ENCODE measurements at regions not wholly inside any gene's neighbourhood (a gene's known extent, or its start where the extent isn't known, plus 50 kb on each side); places are given as distances from the start of the nearest gene placed in this dataset.
A peak's percentile ranks its signal among the peaks of the same experiment; 100 is the strongest.

DNA sequence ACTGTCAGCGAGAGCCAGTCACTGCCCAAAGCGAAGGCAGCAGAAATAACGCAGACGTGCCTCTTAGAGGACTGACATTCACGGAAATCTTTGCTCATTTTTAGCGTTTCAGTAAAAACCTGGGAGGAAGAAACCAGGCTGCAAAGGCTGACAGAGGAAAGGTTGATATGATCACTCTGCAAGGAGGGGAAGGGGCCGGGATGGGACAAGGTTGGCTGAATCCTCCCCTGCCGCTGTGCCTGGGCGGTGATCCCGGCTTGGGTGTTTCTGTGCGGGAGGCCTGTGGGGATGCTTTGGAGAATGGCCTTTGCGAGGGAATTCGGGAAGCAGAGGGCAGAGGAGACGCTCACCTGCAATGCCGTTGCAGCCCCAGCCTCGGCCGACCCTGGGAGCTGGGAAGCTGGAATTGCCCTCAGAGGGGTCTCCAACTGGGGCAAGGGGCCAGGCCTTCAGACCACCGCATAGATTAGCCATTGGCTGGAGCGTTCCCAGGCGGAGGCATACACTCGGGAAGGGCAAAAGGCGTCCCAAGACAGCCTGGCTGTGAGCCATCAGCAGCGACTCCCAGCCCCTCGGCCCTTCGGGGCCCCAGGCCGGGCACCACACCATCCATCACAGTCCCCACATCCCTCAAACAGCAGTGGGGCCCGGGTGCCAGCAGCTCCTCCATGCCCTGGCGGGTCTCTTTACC, 111.7 kb upstream of the GPC1 start:
- DNase-seq = peak; percentile 44

DNA sequence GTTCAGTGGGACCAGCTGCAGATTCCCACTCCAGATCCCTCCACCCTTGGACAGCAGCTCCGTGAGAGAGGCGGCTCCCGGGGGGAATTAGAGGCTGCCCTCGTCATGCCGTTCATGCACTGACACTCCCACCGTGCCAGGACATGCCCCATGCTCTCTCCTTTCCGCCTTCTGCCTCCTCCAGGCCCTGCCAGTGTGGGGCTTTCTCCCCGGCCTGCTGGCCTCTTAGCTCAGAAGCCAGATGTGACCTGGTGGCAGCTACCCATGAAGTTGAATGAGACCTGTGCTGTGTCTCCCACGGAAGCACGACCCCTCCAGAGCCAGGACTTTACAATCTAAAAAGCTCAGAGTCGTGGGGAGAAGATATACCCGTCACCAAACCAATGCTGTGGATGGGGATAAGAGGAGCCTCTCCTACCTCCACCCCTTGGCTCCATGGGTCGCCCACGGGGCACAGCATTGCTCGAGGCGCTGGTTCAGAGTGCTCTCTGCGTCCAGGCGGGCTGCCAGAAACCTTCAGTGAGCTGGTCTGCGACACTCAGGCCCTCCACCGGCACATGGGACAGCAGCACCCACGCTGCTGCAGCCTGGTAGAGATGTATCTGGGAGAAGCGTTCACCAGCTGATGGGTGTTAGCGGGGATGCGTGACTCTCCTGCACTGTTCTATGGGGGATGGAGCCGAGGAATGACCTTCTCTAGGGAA, 111.0 kb upstream of the GPC1 start:
- peak; percentile 32 for DNase-seq

DNA sequence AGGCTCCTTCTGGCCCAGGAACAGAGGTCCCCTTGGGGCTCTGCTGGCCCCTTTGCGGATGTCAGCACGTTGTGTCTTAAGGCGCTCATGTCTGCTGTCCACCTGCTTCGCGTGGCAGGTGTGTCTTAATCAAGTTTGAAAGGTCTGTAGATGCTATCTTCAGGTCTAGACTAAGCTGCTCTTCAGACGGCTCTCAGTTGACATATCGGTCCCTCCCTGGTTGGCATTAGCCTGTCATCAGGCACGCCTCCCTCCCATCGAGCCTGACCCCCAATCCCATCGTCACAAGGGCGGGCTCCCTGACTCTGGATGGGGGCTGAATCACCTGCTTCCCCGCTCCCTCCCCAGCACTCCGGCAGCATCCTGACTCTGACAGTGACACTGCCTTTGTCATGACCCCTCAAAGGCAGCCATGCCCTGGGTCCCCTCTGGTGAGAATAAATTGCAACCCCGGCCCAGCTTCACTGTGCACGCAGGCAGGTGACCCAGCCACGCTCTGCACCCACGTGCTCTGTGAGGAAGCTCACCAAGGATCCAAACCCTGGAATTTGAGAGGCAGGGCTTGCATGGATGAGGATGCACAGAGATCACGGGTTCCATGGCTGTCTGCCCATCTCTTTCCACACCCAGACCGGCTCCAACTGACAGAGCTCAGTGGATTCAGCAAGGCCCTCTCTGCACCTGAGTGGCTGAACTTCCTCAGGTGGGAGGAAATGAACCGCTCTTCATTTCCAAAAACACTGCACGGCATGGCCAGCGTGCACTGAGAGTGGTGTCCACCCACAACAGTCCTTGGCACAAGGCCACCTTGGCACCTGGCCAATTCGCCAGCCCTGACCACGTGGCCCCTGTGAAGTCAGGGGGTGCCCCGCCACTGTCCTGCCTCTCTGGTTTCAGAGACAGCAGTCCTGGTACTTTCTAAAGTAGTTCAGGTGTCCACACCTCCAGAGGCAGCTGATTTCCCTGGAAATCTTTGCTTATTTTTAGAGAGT, 110.2 kb upstream of the GPC1 start:
- DNase-seq = peak; percentile 39

DNA sequence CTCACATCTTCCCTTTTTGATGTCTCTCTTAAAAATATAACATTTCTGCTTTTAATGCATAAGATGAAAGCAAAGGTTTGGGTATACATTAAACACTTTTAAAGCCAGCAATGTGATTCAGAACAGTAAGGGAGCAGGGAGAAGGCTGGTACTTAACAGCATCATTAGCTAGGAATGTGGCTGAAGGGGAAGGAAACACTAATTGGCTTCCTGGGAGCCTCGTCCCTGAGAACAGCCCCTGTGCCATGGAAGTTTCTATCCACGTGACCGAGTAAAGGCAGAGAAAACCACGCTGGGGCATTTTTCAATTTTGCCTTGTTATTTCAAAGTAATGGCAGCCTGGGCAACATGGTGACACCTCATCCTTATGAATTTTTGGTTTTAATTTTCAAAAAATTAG, 109.2 kb upstream of the GPC1 start:
- peak; percentile 63 for DNase-seq

DNA sequence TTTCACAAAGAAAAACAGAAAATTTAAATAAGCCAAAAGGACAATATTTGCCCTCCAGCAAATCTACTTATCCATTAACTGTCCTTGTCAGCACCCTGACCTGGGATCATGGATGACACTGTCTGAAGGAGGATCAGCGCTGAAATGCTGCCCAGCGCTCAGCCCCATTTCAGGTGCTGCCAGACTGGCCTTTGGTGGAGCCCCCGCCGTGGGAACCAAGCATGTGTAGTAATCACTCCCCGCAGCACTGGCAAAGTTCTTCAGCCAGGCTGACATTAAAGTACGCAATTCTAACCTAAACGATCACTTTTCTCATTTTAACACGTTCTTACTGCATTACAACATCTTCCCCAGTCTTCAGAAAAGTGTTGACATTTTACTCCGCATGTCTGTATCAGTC, 108.6 kb upstream of the GPC1 start:
- DNase-seq = peak; percentile 22

DNA sequence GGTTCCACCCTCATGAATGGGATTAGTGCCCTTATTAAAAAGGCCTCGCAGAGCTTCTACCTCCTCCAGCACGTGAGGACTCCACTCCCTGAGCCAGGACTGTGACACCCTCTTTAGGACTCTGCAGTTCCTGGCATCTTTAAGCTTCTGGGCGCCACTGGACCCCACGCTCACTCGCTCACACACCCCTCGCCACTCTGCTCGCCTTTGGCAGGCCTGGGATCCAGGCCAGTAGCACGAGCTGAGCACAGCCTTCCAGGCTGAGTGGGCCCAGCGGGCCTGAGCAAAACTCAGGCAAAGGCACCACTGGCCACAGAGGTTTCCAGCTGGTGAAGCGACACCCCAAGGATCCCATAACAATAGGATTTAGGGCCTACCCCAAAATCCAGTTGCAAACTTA, 107.9 kb upstream of the GPC1 start:
- DNase-seq = peak; percentile 23

DNA sequence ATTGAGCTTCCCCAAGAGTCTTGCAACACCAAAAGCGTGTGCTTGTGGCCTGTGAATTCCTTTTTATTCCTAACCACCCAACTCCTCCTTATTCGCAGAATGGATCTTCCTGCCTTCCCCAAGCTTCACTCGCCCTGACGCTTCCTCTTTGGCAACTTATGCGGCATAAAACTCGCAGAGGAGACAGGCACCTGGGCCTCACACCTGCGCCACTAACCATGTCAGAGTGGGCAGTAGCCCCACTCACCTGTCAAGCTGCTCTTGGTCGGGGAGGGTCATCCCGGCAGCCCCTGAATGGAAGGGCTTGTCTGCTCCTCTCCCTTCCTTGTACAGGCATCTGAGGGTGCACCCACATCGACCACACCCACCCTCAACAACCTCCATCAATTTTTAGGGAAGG, 106.9 kb upstream of the GPC1 start:
- peak; percentile 42 for DNase-seq

DNA sequence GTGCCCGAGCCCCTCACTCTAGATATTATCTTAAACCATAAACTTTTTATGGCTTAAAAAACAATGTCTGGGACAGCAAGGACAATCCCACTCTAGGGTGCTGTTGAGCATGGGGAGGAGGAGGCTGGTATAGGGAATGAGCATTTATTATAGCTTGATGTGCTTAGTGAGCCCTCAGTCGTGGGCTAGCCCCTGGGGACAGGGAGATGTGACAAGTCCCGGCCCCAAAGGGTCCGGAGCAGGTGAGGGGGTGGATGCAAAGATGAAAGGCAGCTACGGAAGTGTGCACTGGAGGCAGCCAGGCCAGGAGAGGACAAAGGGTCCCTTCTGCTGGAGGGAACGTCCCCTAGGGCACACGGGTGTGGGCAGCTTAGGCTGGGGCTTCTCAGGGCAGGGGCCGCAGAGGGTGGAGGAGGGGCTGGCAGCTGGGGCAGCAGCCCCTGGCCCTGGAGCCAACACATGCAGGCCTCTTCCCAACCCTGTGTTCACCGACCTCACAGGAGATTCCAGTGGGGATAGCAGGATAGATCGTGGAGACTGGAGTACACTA, 106.3 kb upstream of the GPC1 start:
- DNase-seq = peak; percentile 39

DNA sequence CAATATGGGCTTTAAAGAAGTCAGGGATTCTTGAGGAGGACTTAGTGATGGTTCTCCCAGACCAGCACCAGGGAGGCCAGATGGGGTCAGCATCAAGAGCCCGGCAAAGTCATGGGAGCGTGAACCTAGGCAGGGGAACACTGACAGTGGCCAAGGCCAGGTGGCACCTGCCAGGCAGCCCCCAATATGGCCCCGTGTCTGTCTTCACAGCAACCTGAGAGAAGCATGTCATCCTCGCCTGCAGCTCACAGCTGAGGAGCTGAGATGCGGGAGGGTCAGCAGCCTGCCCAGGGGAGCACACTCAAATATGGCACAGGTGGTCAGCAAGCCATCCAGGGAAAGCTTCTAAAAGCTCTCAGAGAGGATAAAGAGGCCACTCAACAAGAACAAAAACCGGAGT, 105.7 kb upstream of the GPC1 start:
- DNase-seq = peak; percentile 17

DNA sequence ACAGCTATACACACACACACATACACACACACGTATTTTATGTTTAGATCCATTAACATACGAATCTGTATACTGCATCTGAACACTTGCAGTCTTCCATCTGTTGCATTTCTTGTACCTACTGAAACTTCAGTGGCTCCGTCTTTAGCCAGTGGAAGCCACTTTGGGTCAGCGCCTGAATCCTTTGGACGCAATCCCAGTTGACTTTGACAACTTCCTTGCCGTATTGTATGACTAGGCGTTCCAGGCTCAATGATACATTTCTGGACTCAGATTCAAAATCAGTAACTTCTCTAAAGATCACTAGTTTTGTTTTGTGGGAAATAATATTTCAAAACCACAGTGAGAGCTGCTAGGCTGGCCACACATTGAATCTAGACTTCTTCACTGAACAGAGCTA, 101.5 kb upstream of the GPC1 start:
- DNase-seq = peak; percentile 12

DNA sequence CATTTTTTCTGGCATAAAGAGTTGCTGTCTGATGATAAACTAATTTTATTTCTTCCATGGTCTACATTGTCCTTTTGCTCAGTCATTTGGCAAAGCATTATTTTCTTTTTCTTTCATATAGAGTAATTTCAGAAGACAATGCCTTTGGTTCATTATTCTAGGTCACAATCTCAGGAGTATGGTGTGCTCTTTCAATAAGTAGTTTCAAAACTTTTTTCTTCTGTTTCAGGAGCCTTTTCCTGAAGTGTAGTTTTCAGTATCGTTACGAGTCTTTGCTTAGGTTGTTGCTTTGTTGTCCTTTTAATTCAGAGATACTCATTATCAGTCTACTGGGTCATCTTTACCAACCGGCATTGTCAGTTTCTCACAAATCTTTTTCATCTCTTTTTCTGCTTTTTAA, 100.4 kb upstream of the GPC1 start:
- no peak for DNase-seq

DNA sequence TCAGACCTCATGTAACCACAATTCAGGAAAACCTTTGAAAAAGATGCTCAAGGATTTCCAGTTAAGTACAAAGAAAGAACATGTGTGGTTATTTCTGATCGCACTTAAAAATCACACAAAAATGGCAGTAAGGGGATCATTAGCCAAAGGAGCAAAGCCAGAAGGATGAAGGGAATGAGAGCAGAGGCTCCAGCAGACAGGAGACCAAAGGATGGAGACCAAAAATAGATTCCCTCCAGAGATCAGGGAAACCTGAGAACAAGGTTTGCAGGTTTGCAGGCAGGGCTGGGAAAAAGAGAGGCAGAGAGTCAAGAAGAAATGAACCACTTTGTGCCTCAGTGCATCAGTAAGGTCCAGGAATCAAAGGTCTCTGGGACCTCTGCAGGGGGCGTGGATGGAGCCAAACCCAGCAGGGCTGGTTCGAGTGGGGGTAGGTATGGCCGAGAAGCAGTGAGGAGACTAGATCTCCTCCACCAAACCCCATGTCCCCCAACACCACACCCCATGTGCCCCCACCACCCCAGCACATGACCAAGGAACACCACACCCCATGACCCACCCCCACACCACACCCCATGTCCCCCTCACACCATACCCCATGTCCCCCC, 98.5 kb upstream of the GPC1 start:
- DNase-seq = peak; percentile 13

DNA sequence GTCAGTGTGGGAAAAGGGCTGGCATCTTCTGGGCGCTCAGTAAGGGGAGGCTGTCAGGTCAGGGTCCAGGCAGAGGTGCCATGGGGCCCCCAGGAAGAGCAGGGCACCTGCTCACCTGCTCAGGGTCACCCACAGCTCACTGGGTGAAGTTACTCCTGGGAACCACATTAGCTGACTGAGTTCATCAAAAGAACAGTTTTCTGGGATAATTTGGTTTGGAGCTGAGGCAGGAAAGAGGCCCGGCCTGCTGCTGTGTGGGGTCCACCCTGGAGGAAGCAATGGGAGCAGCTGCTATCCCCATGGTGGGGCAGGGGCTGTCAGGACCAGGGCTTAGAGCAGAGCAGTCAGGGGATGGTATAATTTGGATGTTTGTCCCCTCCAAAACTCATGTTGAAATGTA, 97.2 kb upstream of the GPC1 start:
- peak; percentile 22 for DNase-seq

DNA sequence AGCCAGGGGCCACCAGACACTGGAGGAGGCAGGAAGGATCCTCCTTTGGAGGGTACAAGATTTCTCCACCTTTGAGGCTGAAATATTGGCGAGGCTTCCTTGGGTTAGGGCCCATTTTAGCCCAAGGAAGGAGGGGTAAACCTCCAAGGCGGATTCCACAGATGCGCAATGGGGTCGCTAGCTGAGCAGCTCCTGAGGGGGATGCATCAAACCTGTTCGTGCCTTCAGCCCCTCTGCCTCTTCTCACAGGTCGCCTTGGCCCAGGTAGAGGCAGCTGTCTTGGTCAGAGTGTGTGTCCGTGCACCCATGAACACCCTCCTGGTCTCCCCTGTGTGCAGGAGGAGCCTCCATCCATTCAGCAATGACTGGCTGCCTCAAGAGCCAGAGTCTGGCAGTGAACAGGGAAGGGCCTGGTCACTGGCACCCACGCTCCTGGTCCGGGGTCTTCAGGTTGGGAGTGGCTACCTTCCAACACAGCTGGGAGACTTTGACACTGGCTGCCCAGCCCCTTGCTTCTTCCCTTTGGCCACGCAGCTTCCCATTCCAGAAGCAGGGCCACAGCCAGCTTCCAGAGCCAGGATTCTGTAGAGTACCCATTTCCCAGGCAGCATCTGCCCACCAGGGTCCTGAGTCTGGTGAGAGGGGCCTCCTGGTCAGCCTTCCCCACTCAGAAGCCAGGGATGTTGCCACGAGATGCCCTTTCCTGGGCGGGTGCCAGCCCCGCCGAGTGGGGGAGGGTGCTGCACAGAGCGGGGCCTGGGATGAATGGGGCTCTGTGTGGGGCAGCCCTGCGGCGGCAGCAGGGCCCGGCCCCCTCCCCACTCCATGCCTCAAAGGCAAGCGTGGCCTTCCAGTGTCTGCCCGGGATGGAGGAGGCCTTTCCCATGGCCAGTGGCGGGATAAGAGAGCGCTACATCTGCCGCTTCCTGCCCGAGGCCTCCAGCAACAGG, 95.8 kb upstream of the GPC1 start:
- DNase-seq = peak; percentile 35

DNA sequence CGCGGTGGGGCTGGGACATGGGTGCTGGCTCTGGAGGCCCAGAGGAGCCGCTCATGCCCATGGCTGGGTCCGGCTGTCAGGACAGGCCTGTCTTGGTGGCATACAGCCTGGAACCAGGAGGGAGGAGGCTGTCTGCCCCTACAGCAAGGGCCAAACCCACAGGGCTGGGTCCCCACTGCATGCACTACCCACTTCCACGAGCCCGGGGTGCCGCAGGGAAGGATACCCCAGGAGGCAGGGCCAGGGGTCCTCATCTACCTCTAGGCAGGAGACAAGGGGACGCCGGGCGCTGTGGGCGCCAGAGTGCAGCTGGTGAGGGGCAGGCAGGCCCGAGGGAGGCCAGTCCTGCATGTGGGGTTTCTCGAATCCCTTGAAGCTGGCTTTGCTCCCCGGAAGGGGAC, 95.1 kb upstream of the GPC1 start:
- peak; percentile 46 for DNase-seq

DNA sequence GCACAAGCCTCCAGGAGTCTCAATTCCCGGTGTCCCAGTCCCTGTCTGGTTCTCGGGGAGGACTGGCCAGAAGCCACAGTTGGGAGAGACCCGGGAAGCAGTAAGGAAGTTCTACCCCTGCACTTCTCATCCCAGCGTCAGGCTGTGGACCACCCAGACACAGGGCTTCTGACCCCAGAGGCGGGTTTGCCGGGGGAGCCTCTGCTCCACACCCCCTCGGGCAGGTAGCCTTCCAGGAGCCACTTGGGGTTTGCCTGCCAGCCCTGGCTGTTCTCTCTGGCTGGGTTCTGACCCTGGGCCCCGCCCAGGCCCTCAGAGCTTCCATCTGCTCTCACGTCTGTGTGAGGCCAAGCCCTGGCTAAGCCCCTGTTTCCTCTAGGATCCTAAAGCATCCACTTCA, 94.4 kb upstream of the GPC1 start:
- no peak for DNase-seq

DNA sequence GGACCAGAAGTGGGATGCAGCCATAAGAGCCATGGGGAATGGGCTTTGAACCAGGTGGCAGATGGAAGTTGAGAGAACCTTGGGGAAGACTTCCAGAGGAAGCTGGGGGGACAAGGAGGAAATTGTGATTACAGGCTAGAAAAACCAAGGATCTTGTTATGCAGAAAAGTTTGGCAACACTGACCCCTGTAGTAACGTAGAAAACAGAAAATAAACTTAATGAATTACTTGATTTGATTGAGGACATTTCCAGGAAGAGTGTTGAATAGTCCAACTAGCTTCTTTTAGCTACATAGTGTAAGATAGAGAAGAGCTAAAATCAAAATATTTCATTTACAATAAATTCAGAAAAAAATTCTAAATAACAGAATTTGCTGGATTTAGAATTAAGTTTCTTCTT, 91.9 kb upstream of the GPC1 start:
- DNase-seq = no peak

DNA sequence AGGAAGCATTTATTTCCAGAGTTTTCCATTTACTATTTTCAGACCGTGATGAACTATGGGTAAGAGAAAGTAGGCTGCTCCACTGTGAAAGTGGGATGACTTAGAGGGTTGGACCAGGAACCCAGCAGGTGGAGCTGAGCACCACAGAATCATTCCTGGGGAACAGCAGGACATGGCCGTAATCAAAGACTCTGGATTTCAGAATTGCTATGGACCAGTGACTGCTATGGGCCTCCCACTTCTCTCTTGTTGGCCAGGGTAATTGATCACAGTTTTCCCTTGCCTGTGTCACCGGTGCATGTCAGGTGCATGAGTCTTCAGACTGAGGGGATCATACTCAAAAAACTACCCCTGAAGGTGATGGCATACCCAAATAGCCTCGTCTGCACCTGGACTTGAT, 90.6 kb upstream of the GPC1 start:
- no peak for DNase-seq

DNA sequence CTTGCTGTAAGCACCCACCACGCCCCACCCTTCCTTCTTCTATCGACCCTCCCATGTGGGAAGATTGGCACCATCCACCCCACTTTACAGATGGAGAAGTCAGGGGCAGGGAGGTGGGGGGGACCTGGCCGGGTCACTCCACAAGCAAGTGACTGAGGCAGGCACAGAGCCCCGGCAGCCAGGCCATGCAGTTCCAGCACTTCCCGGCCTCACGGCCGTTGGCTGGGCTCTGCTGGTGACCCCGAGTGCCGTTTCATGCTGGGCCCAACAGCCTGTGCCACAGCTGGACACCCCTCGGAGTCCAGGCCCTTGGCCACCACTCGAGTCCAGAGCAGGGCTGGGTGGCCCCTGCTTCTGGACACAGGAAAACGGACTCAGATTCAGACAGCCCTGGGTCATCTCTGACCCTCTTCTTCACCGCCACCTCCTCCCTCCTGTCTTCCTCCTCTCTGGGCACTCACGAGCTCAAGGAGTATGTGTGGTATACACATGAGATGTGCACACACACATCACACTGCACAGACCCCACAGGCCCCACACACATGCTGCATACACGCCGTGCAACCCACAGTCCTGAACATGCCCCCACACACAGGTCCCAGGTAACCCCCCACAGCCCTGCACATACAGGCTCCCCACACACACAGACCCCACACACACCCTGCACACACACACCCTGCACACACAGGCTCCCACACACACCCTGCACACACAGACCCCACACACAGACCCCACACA, 89.3 kb upstream of the GPC1 start:
- no peak for DNase-seq

DNA sequence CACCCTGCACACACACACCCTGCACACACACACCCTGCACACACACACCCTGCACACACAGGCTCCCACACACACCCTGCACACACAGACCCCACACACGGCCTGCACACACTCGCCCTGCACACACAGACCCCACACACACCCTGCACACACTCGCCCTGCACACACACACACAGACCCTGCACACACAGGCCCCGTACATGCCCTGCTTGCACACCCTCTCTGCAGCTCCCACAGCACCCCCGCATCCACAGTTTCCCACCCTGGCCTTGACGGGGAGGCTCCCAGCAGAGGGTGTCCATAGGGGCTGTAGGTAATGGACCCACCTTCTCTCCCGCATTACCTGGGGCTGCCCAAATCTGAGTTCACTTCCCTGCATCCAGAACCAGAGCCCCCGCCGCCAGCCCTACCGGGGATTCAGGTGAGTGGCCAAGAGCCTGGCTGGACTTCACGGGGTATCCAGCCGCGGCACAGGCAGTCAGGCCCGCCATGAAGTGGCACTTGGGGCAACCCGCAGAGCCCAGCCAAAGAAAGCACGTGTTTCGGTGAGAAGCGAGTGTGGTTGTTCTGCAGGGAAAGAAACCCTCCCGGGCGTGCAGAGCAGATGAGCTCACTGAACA, 88.6 kb upstream of the GPC1 start:
- DNase-seq = no peak

Measured in islet precursor cell (in vitro differentiated cells).